Osteoblast (primary cell): ENCODE measurements at regions not wholly inside any gene's neighbourhood (a gene's known extent, or its start where the extent isn't known, plus 50 kb on each side); places are given as distances from the start of the nearest gene placed in this dataset.

Experiments used
- DNase-seq: peaks from one replicate; pipeline ENCODE4 v3.0.0; 2011; ENCODE audit warnings: low spot score, mixed read lengths; ENCODE audit not compliant: insufficient read length; ENCODE audit errors: missing footprints
- H2AFZ ChIP-seq: 2 replicates; pipeline ENCODE4 v1.6.0; 2011; ENCODE audit warnings: mild to moderate bottlenecking, low read length
- H3K27ac ChIP-seq: 2 replicates; pipeline ENCODE4 v1.5.1; 2011; ENCODE audit warnings: mild to moderate bottlenecking, low read depth, low read length, moderate library complexity
- H3K27me3 ChIP-seq: 2 replicates; pipeline ENCODE4 v1.6.0; 2012; ENCODE audit warnings: mild to moderate bottlenecking, control low read depth, inconsistent platforms, low read length, moderate library complexity; ENCODE audit not compliant: insufficient read depth
- H3K36me3 ChIP-seq: 2 replicates; pipeline ENCODE4 v1.5.1; 2011; ENCODE audit warnings: mild to moderate bottlenecking, low read length, control low read depth, moderate library complexity; ENCODE audit not compliant: insufficient read depth
- H3K4me1 ChIP-seq: 2 replicates; pipeline ENCODE4 v1.5.1; 2011; ENCODE audit warnings: mild to moderate bottlenecking, low read length, control low read depth, moderate library complexity; ENCODE audit not compliant: insufficient read depth
- H3K4me2 ChIP-seq: 2 replicates; pipeline ENCODE4 v1.6.0; 2011; ENCODE audit warnings: mild to moderate bottlenecking, low read length; ENCODE audit not compliant: insufficient read depth
- H3K4me3 ChIP-seq: fragments of 200-600 bp; sonication (generic); 3 replicates; pipeline ENCODE4 v1.5.1; 2012; ENCODE audit warnings: mild to moderate bottlenecking, low read length, inconsistent platforms; ENCODE audit not compliant: insufficient read depth
- H3K79me2 ChIP-seq: 2 replicates; pipeline ENCODE4 v1.6.0; 2012; ENCODE audit warnings: mild to moderate bottlenecking, low read length, control low read depth, inconsistent platforms; ENCODE audit not compliant: insufficient read depth
- H3K9me3 ChIP-seq: 2 replicates; pipeline ENCODE4 v1.5.1; 2011; ENCODE audit warnings: low read depth, low read length, control low read depth
- H4K20me1 ChIP-seq: 2 replicates; pipeline ENCODE4 v1.6.0; 2012; ENCODE audit warnings: mild to moderate bottlenecking, low read length, control low read depth; ENCODE audit not compliant: insufficient read depth
- TF ChIP-seq, protein P1 (sequence below): IDR thresholded peaks from 2 replicates; pipeline ENCODE4 v1.5.1; 2011; ENCODE audit warnings: mild to moderate bottlenecking, low read depth, low read length, moderate library complexity; ENCODE audit errors: extremely low read depth

DNA sequence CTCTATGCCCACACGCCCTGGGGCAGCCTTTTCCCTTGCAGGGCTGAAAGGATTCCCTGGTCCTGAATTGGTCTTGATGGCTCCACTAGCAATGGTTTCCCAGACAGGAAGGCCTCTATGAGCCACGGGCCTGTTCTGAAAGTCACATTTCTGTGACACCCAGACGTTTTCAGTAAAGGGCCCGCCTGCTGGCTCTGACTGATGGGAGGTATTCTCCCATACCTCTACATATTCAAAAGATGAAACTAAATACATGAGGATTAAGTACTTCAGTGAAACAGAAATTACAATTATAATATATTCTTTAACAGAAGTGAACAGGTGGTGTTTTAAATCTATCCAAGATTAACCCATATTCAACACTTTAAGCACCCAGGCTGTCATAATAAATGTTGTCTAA is 629.8 kb downstream of the CDH26 start:
- Histone ChIP-seq H3K36me3 (no peaks in the 10 kb centered on the region), H3K4me1 (no peaks in the 10 kb centered on the region), H3K79me2 (no peaks in the 10 kb centered on the region), H4K20me1 (no peaks in the 10 kb centered on the region), H3K4me3 (no peak overlapping the region), H3K4me2 (no peak overlapping the region), H3K9me3 (no peaks in the 10 kb centered on the region), H2AFZ (no peak overlapping the region), H3K27me3 (no peaks in the 10 kb centered on the region), H3K27ac (no peak overlapping the region)
- TF ChIP-seq, protein P1, sequence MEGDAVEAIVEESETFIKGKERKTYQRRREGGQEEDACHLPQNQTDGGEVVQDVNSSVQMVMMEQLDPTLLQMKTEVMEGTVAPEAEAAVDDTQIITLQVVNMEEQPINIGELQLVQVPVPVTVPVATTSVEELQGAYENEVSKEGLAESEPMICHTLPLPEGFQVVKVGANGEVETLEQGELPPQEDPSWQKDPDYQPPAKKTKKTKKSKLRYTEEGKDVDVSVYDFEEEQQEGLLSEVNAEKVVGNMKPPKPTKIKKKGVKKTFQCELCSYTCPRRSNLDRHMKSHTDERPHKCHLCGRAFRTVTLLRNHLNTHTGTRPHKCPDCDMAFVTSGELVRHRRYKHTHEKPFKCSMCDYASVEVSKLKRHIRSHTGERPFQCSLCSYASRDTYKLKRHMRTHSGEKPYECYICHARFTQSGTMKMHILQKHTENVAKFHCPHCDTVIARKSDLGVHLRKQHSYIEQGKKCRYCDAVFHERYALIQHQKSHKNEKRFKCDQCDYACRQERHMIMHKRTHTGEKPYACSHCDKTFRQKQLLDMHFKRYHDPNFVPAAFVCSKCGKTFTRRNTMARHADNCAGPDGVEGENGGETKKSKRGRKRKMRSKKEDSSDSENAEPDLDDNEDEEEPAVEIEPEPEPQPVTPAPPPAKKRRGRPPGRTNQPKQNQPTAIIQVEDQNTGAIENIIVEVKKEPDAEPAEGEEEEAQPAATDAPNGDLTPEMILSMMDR = no peak
- DNase-seq = no peak

DNA sequence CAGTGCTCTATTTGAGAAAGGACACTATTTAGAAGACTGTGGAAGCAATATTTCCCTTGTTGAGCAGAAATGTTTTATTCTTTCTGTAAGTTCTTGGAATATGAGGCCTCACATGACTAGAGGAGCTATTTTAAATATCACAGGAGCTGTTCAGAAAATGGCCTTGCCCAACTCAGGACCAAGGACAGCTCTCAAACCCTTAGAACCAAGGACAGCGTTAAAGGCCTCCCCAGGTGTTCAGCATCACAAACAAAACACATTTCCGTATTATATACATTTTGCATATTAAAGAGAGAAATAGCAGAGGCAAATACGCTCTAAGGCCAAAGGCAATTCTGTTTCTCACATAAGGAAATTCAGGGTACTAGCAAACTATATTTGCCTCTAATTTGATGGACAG is 631.4 kb downstream of the CDH26 start:
- TF ChIP-seq, protein P1 = no peak
- no peaks in the 10 kb centered on the region for H3K4me1 ChIP-seq
- H3K9me3 ChIP-seq = no peaks in the 10 kb centered on the region
- no peak for DNase-seq
- H2AFZ ChIP-seq = no peak overlapping the region
- no peak overlapping the region for H3K4me2 ChIP-seq
- H3K4me3 ChIP-seq = no peak overlapping the region
- H3K79me2 ChIP-seq = no peaks in the 10 kb centered on the region
- H4K20me1 ChIP-seq = no peaks in the 10 kb centered on the region
- no peak overlapping the region for H3K27ac ChIP-seq
- H3K36me3 ChIP-seq = no peaks in the 10 kb centered on the region
- no peaks in the 10 kb centered on the region for H3K27me3 ChIP-seq

DNA sequence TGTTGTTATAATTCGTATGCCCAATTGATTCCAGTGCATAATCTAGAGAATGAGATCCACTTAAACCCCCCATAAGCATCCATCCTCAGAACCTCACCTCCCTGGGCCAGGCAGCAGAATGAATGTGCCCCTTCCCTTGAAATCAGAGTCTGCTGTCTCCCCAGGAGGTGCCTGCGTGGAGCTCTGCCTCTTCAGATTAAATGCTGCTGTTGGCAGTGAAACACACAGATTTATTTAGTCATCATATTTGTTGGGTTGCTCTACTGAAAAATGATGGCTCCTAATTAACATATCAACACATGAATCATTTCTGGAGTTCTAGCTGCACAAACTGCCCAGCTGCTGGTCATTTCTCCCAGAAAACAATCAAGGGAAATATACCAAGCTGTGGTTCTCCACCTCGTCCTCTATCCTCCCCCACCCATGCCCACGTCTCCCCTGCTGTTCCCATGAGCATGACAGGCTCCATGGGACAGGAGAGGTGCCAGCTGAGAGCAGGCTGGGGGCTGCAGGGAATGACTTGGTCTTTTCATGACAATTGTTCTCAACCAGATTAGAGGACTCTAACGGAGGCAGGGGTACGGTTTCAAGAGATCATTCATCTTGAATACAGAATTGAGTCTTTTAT is 633.1 kb downstream of the CDH26 start:
- no peaks in the 10 kb centered on the region for H4K20me1 ChIP-seq
- H3K36me3 ChIP-seq = no peaks in the 10 kb centered on the region
- H3K4me1 ChIP-seq = no peaks in the 10 kb centered on the region
- no peaks in the 10 kb centered on the region for H3K79me2 ChIP-seq
- H3K9me3 ChIP-seq = no peaks in the 10 kb centered on the region
- no peaks in the 10 kb centered on the region for H3K27me3 ChIP-seq
- TF ChIP-seq, protein P1 = no peak
- no peak overlapping the region for H3K4me2 ChIP-seq
- H3K4me3 ChIP-seq = no peak overlapping the region
- DNase-seq = no peak
- H3K27ac ChIP-seq = no peak overlapping the region
- H2AFZ ChIP-seq = no peak overlapping the region

DNA sequence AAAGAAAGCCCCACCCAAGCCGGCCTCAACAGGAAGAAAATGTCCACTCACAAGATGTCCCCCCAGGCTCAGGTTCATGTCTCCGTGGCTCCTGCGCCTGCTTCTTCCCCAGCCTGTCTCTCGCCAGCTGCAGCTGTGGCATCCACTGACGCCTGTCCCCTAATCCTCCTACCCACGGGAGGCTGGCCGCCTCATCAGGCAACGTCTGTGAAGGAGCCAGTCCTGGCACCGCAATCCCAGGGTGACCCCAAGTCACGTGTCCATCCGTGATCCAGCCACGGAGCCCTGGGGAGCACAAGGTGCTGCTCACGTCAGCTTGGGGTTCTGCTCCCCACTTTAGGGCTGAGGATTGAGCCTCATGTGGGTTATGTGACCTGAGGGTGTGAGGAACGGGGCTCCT is 640.3 kb downstream of the CDH26 start:
- H3K79me2 ChIP-seq = no peaks in the 10 kb centered on the region
- no peak overlapping the region for H3K27ac ChIP-seq
- no peaks in the 10 kb centered on the region for H3K36me3 ChIP-seq
- H3K27me3 ChIP-seq = no peaks in the 10 kb centered on the region
- H3K9me3 ChIP-seq = no peaks in the 10 kb centered on the region
- H3K4me3 ChIP-seq = no peak overlapping the region
- DNase-seq = no peak
- TF ChIP-seq, protein P1 = no peak
- no peak overlapping the region for H2AFZ ChIP-seq
- no peaks in the 10 kb centered on the region for H4K20me1 ChIP-seq
- H3K4me1 ChIP-seq = no peaks in the 10 kb centered on the region
- H3K4me2 ChIP-seq = no peak overlapping the region
